Inferior parietal cortex (tissue), 1 donor: ENCODE measurements at regions not wholly inside any gene's neighbourhood (a gene's known extent, or its start where the extent isn't known, plus 50 kb on each side); places are given as distances from the start of the nearest gene placed in this dataset.
"Not testable (repeated sequence)": the region's sequence is repeated elsewhere in the genome, so short reads cannot be mapped to it uniquely, and the experiment has no call there.

Experiments
- DNase-seq: peaks from one replicate; pipeline ENCODE4 v3.0.0-alpha.2; 2016; ENCODE audit errors: extremely low spot score

DNA sequence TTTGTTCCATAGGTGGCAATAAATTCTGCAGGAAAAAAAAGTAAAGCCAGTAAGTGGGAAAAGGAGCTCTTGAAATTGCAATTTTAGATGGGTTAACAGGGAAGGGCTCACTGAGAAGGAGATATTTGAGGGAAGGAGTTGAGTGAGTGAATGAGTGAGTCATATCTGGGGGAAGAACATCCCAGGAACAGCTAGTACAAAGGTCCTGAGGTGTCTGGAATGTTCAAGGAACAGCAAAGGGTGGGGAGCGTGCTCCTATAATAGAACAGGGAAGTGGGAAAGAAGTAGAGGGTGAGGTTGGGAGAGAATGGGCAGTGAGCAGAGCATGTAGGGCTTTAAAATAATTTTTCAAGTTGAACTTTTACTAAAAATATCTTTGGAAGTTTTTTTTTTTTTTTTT, 68.0 kb upstream of the PSME4 start:
- DNase-seq: no peak

- DNase-seq: not testable (repeated sequence)
Measured at GRCh38 chr2:54031288-54031687, 60.5 kb upstream of the PSME4 start.

DNA sequence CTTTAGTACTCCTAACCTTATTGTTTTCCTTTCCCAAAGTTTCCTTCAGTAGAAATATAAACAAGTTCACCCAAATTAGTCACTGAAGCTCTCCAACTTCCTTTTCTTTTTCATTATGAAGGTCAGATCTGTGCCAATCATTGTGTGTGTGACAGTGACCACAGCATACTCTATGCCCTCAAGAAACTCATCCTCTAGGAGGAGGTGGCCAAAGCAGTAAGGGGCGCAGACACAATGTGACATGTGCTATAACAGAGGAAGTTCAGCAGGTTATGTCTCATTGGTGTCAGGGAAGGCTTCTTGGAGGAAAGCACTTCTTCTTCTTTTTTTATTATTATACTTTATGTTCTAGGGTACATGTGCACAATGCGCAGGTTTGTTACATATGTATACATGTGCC, 60.0 kb upstream of the PSME4 start:
- no peak for DNase-seq

GRCh38 chr2:54030396-54030741, 59.6 kb upstream of the PSME4 start:
- no peak for DNase-seq

GRCh38 chr2:54029721-54030395, 59.1 kb upstream of the PSME4 start:
- no peak for DNase-seq

DNA sequence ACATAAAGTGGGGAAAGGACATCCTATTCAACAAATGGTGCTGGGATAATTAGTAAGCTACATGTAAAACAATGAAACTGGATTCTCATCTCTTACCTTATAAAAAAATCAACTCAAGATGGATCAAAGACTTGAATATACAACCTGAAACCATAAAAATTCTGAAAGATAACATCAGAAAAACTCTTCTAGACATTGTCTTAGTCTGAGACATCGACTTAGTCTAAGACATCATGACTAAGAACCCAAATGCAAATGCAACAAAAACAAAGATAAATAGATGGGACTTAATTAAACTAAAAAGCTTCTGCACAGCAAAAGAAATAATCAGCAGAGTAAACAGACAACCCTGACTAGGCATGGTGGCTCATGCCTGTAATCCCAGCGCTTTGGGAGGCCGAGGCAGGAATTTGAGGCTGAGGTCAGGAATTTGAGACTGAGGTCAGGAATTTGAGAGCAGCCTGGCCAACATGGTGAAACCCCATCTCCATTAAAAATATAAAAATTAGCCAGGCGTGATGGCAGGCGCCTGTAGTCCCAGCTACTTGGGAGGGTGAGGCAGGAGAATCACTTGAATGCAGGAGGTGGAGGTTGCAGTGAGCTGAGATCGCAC, 54.8 kb upstream of the PSME4 start:
- DNase-seq: not testable (repeated sequence)

DNA sequence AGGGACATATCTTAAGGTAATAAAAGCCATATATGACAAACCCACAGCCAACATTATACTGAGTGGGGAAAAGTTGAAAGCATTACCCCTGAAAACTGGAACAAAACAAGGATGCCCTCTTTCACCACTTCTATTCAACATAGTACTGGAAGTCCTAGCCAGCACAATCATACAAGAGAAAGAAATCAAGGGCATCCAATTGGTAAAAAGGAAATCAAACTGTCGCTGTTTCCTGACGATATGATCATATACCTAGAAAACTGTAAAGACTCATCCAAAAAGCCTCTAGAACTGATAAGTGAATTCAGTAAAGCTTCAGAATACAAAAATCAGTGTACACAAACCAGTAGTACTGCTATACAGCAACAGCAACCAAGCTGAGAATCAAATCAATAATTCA, 53.8 kb upstream of the PSME4 start:
- DNase-seq: no peak

DNA sequence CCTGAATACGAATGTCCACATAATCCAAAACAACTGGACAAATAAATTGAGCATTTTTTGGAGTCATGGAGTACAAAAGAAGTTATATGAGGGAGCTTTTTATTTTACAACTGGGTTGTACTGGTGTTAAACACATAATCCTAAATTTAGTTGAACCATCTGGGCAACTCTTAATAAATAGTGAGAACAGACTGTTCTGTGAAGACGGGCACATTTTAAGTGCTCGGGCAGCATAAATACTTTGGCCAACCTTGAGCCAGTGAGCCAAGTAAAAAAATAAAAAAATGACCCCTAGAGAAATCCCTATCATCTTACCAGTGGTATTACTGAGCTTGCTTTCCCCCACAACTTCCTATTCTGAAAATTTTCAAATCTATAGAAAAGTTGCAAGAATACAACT, 50.9 kb upstream of the PSME4 start:
- DNase-seq: no peak

- DNase-seq: no peak
Measured at GRCh38 chr2:54020793-54021414, 50.1 kb upstream of the PSME4 start.
